ENCODE measurements at regions not wholly inside any gene's neighbourhood (a gene's known extent, or its start where the extent isn't known, plus 50 kb on each side); places are given as distances from the start of the nearest gene placed in this dataset.

DNA sequence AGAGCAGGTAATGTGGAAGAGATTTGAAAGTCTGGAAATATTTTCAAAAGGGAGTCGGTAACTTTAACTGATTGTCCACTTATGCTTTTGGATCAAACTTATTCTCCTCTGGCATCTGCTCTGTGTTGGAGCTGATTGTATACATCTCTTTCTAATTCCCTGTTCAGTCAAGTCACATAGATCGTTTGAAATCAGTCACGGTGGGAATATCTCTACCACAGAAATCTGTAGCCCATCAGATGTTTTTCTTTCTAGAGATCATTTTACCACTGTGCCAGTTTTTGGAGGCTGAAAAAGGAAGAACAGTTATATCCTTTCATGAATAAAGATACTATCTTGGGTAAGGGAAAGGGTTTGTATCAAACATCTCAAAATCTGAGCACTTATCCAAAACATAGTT is 1853.3 kb downstream of the EFNA5 start:
- Mint-ChIP-seq H3K9me3 (peaks cover 6% of the 10 kb centered on the region in 2 donors), H3K4me1 (ENCODE audit: low read depth) (no peaks in the 10 kb centered on the region), H3K27me3 (ENCODE audit: low read depth) (no peaks in the 10 kb centered on the region), H3K36me3 (ENCODE audit: insufficient read depth in 2 of 2) (no peaks in the 10 kb centered on the region), H3K4me3 (no peak overlapping the region), H3K27ac (no peak overlapping the region)
- no peak for DNase-seq
- ATAC-seq (replicated peaks in 1 of 2) = no peak

DNA sequence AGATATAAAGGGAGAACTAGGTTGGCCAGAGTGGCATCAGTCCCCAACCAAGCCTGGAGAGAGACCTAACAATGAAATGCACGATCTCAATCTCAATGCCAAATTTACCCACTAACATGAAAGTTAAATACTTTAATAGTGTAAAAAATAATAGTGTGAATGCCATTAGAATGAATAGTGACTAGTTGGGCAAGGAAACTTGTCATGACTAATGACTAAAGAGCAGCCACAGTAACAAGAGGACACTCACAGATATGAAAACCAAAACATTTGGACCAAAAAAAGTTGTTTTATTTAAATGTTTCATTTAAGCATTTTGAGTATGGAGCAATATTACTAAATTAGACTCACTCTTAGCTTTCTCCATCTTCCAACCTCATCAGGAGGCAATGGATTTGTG is 1853.8 kb downstream of the EFNA5 start:
- Mint-ChIP-seq H3K4me1 (ENCODE audit: low read depth) (no peaks in the 10 kb centered on the region), H3K9me3 (peaks cover 6% of the 10 kb centered on the region in 2 donors), H3K4me3 (no peak overlapping the region), H3K36me3 (ENCODE audit: insufficient read depth in 2 of 2) (no peaks in the 10 kb centered on the region), H3K27ac (no peak overlapping the region), H3K27me3 (ENCODE audit: low read depth) (no peaks in the 10 kb centered on the region)
- ATAC-seq (replicated peaks in 1 of 2) (no peak), DNase-seq (no peak)

DNA sequence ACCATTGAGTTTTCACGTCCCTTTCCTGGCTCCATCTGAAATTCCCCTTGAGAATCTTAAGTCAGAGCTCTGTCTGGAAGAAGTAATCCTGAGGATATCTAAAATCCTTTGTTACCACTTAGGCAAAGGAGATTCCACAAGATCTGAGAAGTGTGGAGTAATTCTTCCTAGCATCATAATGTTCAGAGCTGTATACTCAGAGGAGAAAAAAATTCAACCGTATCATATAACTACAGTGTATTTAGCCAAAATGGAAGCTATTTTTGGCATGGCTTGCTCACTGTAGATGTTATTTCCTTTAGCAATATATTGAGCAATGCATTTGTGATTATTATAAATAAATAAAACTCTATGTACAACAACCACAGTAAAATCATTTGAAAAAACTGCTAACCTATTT is 1858.4 kb downstream of the EFNA5 start:
- Mint-ChIP-seq H3K9me3 (peaks cover 7 to 9% of the 10 kb centered on the region in 2 donors), H3K27ac (no peak overlapping the region), H3K36me3 (ENCODE audit: insufficient read depth in 2 of 2) (no peaks in the 10 kb centered on the region), H3K4me3 (no peak overlapping the region), H3K27me3 (ENCODE audit: low read depth) (no peaks in the 10 kb centered on the region), H3K4me1 (ENCODE audit: low read depth) (no peaks in the 10 kb centered on the region)
- ATAC-seq (replicated peaks in 1 of 2) (no peak), DNase-seq (no peak)

DNA sequence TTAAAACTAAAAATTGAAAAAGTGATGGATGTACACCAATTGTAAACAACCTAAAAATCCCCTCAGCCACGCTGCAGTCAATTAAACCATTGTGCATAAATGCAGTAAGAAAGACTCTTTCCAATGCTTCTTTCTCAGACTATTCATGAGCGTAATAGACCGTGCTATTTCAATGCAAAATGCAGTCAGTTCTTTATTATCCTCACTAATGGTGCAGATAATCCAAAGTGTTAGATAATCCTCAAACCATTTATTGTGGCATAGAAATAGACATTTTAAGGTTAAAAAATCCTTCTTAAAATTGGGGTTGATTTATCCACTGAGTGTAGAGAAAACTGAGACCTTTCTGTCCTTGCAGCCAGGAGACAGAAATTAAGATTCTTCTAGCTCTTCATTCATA is 1862.8 kb downstream of the EFNA5 start:
- Mint-ChIP-seq H3K9me3 (peaks cover 12 to 16% of the 10 kb centered on the region in 2 donors), H3K36me3 (ENCODE audit: insufficient read depth in 2 of 2) (peaks cover 0 to 2% of the 10 kb centered on the region in 2 donors), H3K4me1 (ENCODE audit: low read depth) (no peaks in the 10 kb centered on the region), H3K4me3 (no peak overlapping the region), H3K27ac (no peak overlapping the region), H3K27me3 (ENCODE audit: low read depth) (no peaks in the 10 kb centered on the region)
- no peak for ATAC-seq (replicated peaks in 1 of 2)
- DNase-seq = no peak

DNA sequence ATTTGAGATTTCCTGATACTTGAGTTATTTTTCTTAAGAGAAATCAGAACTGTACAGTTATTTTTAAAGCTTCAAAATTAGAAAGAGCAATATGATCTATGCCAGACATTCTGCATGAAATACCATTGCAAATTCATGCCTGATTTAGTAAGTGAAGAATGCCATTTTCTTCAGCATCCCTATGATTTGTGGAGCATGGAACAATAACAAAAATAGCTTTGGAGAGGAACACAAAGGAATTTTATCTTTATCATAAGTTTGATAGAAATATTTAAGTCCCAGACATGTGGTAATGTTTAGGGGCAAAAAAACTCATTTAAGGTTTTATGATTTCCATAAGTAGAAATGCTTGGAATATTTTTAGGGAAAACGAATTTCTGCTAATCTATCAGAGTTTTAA is 1863.4 kb downstream of the EFNA5 start:
- H3K9me3 Mint-ChIP-seq = peaks cover 12 to 16% of the 10 kb centered on the region in 2 donors
- no peaks in the 10 kb centered on the region for H3K27me3 Mint-ChIP-seq (ENCODE audit: low read depth)
- H3K36me3 Mint-ChIP-seq (ENCODE audit: insufficient read depth in 2 of 2) = peaks cover 1 to 2% of the 10 kb centered on the region in 2 donors
- ATAC-seq (replicated peaks in 1 of 2) = no peak
- H3K4me3 Mint-ChIP-seq = no peak overlapping the region
- DNase-seq = no peak
- no peaks in the 10 kb centered on the region for H3K4me1 Mint-ChIP-seq (ENCODE audit: low read depth)
- no peak overlapping the region for H3K27ac Mint-ChIP-seq

DNA sequence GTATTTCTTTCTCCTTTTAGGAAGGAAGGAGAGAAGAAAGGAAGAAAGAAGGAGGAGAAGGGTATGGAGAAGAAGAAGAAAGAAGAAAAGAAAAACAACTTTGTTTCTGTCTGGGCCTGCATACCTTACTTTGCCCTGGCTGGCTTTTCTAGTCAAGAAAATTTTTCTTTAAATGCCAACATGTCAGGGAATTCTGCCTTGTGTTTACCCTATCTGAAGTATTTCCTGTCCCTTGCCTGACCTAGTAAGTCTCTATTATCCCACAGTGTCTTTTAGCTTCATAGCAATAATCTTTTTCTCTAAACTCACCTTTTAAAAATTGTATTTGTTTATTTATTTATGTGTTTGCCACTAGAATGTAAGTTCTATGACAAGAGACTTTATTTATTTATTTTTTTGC is 1864.1 kb downstream of the EFNA5 start:
- no peak overlapping the region for H3K27ac Mint-ChIP-seq
- DNase-seq (no peak), ATAC-seq (replicated peaks in 1 of 2) (no peak)
- H3K4me3 Mint-ChIP-seq = no peak overlapping the region
- no peaks in the 10 kb centered on the region for H3K27me3 Mint-ChIP-seq (ENCODE audit: low read depth)
- no peaks in the 10 kb centered on the region for H3K4me1 Mint-ChIP-seq (ENCODE audit: low read depth)
- peaks cover 1 to 2% of the 10 kb centered on the region in 2 donors for H3K36me3 Mint-ChIP-seq (ENCODE audit: insufficient read depth in 2 of 2)
- peaks cover 12 to 19% of the 10 kb centered on the region in 2 donors for H3K9me3 Mint-ChIP-seq

DNA sequence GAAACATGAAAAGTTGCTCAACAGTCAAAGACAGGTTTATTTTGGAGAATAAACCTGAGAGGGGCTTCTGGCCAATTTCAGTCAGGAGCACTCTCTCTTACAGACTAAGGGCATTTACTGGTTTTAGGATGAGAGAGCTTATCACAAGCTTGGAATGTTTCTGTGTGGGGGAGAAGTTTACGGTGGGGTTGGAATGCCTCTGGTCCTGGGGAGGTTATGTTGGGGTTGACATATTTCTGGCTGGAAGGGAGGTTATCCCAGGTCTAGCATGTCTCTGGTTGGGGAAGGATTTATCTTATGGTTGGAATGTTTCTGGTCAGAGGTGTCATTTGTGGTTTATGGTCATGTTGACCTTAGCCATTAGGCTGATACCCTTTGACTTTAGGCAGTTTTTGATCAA is 1867.3 kb downstream of the EFNA5 start:
- ATAC-seq (replicated peaks in 1 of 2) (no peak), DNase-seq (no peak)
- H3K27me3 Mint-ChIP-seq (ENCODE audit: low read depth) = no peaks in the 10 kb centered on the region
- peaks cover 1 to 2% of the 10 kb centered on the region in 2 donors for H3K36me3 Mint-ChIP-seq (ENCODE audit: insufficient read depth in 2 of 2)
- peaks cover 6 to 13% of the 10 kb centered on the region in 2 donors for H3K9me3 Mint-ChIP-seq
- H3K4me1 Mint-ChIP-seq (ENCODE audit: low read depth) = no peaks in the 10 kb centered on the region
- no peak overlapping the region for H3K27ac Mint-ChIP-seq
- no peak overlapping the region for H3K4me3 Mint-ChIP-seq

DNA sequence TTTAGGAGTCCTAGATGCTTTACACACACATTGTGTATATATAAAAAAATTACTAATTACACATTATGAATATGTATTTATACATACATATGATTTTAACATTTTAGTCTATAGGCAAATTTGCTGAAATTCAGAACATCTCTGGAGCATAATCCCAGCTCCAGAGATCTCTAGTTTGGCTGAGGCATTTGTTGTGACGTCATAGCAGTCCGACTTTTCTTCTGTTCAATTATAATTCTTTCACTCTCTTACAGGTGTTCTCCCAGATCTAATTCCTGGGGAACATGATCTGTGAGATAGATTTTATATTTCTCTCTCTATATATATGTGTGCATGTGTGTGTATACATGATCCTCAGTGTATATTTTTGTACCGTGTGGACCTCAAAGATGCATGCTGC is 1876.2 kb downstream of the EFNA5 start:
- no peaks in the 10 kb centered on the region for H3K4me1 Mint-ChIP-seq (ENCODE audit: low read depth)
- H3K36me3 Mint-ChIP-seq (ENCODE audit: insufficient read depth in 2 of 2) = no peaks in the 10 kb centered on the region

DNA sequence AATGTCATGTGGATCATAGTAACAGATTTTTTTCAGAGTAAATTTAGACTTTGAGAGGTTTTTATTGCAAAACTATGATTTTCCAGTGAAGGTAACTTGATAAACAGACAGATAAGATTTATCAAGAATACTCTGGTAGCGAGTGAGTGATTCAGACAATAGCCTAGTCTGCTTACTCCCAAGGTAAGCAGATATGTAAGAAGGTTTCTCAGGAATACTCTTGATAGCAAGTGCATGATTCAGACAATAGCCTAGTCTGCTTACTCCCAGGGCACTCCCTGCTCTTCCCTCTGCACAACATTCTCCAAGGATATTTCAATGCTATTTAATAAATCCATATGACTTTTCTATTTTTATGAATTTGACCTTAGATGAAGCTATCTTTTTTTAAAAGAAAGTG is 1881.5 kb downstream of the EFNA5 start:
- H3K36me3 Mint-ChIP-seq (ENCODE audit: insufficient read depth in 2 of 2) = no peaks in the 10 kb centered on the region
- no peak for DNase-seq
- H3K27me3 Mint-ChIP-seq (ENCODE audit: low read depth) = no peaks in the 10 kb centered on the region
- peaks cover 1 to 4% of the 10 kb centered on the region in 2 donors for H3K9me3 Mint-ChIP-seq
- no peak overlapping the region for H3K27ac Mint-ChIP-seq
- no peak for ATAC-seq (replicated peaks in 1 of 2)
- H3K4me3 Mint-ChIP-seq = no peak overlapping the region
- no peaks in the 10 kb centered on the region for H3K4me1 Mint-ChIP-seq (ENCODE audit: low read depth)

More for the DNA sequence above, 1876.2 kb downstream of the EFNA5 start:
- DNase-seq (no peak), ATAC-seq (replicated peaks in 1 of 2) (no peak)
- no peaks in the 10 kb centered on the region for H3K27me3 Mint-ChIP-seq (ENCODE audit: low read depth)
- H3K4me3 Mint-ChIP-seq = no peak overlapping the region
- H3K9me3 Mint-ChIP-seq = peaks cover 1 to 4% of the 10 kb centered on the region in 2 donors
- no peak overlapping the region for H3K27ac Mint-ChIP-seq

DNA sequence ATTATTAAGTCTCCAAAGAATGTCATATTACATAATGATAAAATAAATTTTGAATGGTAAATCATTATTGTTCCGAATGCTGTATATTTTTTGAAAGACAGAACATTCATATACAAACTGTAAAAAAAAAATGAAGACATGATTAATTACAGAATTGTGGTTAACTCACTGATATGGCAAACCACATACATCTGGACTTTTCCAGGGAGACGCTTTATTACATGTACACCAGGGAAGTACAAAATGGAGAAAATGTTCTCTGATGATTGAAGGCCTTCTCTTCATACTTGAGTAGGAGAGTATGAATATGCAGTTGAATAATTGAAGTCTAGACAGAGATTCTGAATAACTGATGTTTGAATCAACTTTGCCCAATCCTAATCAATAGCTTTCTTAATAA is 1886.9 kb downstream of the EFNA5 start:
- no peaks in the 10 kb centered on the region for H3K27me3 Mint-ChIP-seq (ENCODE audit: low read depth)
- H3K36me3 Mint-ChIP-seq (ENCODE audit: insufficient read depth in 2 of 2) = no peaks in the 10 kb centered on the region
- H3K4me3 Mint-ChIP-seq = no peak overlapping the region
- DNase-seq (no peak), ATAC-seq (replicated peaks in 1 of 2) (no peak)
- no peak overlapping the region for H3K27ac Mint-ChIP-seq
- H3K4me1 Mint-ChIP-seq (ENCODE audit: low read depth) = no peaks in the 10 kb centered on the region
- peaks cover 1 to 4% of the 10 kb centered on the region in 2 donors for H3K9me3 Mint-ChIP-seq

DNA sequence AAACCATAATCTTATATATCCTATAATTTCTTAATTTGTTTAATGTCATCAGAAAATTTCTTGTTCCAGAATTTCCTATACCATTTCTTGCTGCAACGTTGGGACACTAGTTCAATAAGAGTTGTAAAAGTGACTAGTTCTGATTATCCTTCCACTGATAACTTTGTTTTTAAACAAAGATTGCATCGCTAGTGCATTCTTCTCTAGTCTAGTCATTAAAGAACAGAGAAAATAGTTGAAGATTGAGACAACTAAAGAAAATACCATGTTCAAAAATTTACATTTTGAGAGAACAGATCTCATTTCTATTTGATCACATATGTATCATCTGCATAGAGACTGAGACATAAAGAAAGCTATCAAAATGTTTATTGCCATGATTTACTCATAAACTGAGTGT is 1888.2 kb downstream of the EFNA5 start:
- no peak for ATAC-seq (replicated peaks in 1 of 2)
- no peaks in the 10 kb centered on the region for H3K4me1 Mint-ChIP-seq (ENCODE audit: low read depth)
- H3K9me3 Mint-ChIP-seq = peaks cover 2 to 3% of the 10 kb centered on the region in 2 donors
- no peak overlapping the region for H3K27ac Mint-ChIP-seq
- DNase-seq = no peak
- no peaks in the 10 kb centered on the region for H3K27me3 Mint-ChIP-seq (ENCODE audit: low read depth)
- H3K4me3 Mint-ChIP-seq = no peak overlapping the region
- H3K36me3 Mint-ChIP-seq (ENCODE audit: insufficient read depth in 2 of 2) = no peaks in the 10 kb centered on the region

DNA sequence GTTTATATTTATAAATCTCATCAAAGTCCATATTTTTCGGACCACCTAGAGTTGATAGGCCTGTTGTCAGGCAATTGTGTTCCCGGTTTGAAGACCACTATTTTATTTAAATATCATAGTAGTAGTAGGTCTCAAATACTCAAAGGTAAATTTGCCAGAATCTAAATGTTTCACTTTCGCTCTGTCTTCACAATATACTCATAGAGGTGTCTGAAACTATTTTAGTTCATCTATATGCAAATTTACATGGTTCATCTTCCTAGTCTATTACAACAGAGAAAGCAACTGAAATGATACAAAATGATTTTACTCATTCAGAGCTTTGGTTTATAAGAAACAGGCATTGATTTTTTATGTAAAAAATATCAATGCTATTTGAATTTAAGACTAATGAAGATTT is 1897.5 kb downstream of the EFNA5 start:
- Mint-ChIP-seq H3K4me1 (ENCODE audit: low read depth) (no peaks in the 10 kb centered on the region), H3K27ac (no peak overlapping the region), H3K9me3 (peaks cover 0 to 3% of the 10 kb centered on the region in 2 donors), H3K36me3 (ENCODE audit: insufficient read depth in 2 of 2) (no peaks in the 10 kb centered on the region), H3K4me3 (no peak overlapping the region), H3K27me3 (ENCODE audit: low read depth) (no peaks in the 10 kb centered on the region)
- DNase-seq (no peak), ATAC-seq (replicated peaks in 1 of 2) (no peak)

DNA sequence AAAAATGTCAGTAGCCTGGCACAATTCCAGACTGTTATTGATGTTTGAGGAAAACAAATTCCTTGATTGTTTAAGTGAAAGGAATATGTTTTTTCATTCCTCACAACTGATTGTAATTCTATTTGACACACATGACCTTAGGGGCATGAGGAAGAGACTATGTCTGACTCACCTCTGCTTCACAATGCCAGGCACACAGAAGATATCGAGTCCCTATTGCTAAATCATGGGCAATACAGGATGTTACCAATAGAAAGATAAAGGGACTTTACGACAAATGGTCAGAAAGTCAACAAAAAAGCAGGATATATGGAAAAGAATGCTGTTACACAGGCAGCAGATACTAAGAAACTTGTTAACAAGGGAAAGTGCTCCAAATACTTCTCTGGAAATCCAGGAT is 1903.5 kb downstream of the EFNA5 start:
- no peaks in the 10 kb centered on the region for H3K4me1 Mint-ChIP-seq (ENCODE audit: low read depth)
- no peak overlapping the region for H3K27ac Mint-ChIP-seq
- ATAC-seq (replicated peaks in 1 of 2) = no peak
- no peak for DNase-seq
- no peaks in the 10 kb centered on the region for H3K27me3 Mint-ChIP-seq (ENCODE audit: low read depth)
- H3K36me3 Mint-ChIP-seq (ENCODE audit: insufficient read depth in 2 of 2) = peaks cover 0 to 2% of the 10 kb centered on the region in 2 donors
- H3K4me3 Mint-ChIP-seq = no peak overlapping the region
- H3K9me3 Mint-ChIP-seq = peaks cover 10 to 13% of the 10 kb centered on the region in 2 donors

DNA sequence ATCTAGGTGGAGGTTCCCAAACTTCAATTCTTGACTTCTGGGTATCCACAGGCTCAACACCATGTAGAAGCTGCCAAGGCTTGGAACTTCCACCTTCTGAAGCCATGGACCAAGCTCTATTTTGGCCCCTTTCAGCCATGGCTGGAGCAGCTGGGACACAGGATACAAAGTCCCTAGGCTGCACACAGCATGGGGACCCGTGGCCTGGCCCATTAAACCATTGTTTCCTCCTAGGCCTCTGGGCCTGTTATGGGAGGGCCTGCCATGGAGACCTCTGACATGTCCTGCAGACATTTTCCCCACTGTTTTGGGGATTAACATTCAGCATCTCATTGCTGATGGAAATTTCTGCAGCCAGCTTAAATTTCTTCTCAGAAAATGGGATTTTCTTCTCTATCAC is 1908.0 kb downstream of the EFNA5 start:
- H3K36me3 Mint-ChIP-seq (ENCODE audit: insufficient read depth in 2 of 2) = peaks cover 1 to 3% of the 10 kb centered on the region in 2 donors
- DNase-seq = no peak
- no peaks in the 10 kb centered on the region for H3K27me3 Mint-ChIP-seq (ENCODE audit: low read depth)
- H3K4me3 Mint-ChIP-seq = no peak overlapping the region
- no peak overlapping the region for H3K27ac Mint-ChIP-seq
- peaks cover 10 to 21% of the 10 kb centered on the region in 2 donors for H3K9me3 Mint-ChIP-seq
- no peak for ATAC-seq (replicated peaks in 1 of 2)
- no peaks in the 10 kb centered on the region for H3K4me1 Mint-ChIP-seq (ENCODE audit: low read depth)

Measured in activated T-cell treated with anti-CD3 and anti-CD28 coated beads, Interleukin-2, amount 50 U/mL, for 72 hours (primary cell).